ENCODE measurements at regions not wholly inside any gene's neighbourhood (a gene's known extent, or its start where the extent isn't known, plus 50 kb on each side); places are given as distances from the start of the nearest gene placed in this dataset.

DNA sequence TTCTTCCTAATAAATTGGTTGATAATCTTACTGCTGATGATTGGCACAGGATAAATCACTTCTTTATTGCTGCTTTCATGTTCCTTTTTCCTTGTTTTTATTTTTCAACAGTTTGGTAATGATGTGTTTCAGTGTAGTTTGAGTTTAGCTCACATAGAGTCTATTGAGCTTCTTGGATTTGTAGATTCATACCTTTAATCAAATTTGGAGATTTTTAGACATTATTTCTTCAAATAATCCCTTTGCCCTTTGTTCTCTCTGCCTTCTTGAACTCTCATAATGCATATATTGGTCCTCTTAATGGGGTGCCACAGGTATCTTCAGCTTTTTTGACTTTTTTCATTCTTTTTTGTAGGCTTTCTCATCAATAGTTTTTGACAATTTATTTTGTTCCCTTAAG lies 275.3 kb downstream of the TLE4 start:
- Histone ChIP-seq H3K14ac (ENCODE audit: insufficient read depth, low read length) (no peak overlapping the region), H3T11ph (ENCODE audit: low read length) (no peak overlapping the region), H3K27me3 (ENCODE audit: insufficient read depth, low read length) (no peaks in the 10 kb centered on the region), H3K56ac (ENCODE audit: insufficient read length, low read depth, low read length) (no peak overlapping the region), H3K23ac (ENCODE audit: insufficient read length, low read depth, low read length) (no peak overlapping the region), H2BK20ac (ENCODE audit: low read depth, low read length, poor library complexity, severe bottlenecking) (no peak overlapping the region), H2BK5ac (ENCODE audit: insufficient read length, low read length) (no peak overlapping the region), H3K23me2 (ENCODE audit: insufficient read length, low read depth, low read length, poor library complexity, severe bottlenecking) (no peaks in the 10 kb centered on the region), H3K18ac (ENCODE audit: insufficient read length, low read depth, low read length) (no peak overlapping the region), H2BK15ac (ENCODE audit: low read depth, low read length) (no peak overlapping the region), H2AFZ (ENCODE audit: low read length) (no peak overlapping the region), H3K79me1 (ENCODE audit: insufficient read depth, low read depth, low read length, poor library complexity, severe bottlenecking) (no peaks in the 10 kb centered on the region), H2BK120ac (ENCODE audit: low read depth, low read length, poor library complexity, severe bottlenecking) (no peak overlapping the region), H3K4ac (ENCODE audit: low read depth, low read length) (no peak overlapping the region), H3K79me2 (ENCODE audit: insufficient read depth, low read length) (no peaks in the 10 kb centered on the region), H2AK5ac (ENCODE audit: insufficient read length, low read length) (no peak overlapping the region), H3K4me1 (ENCODE audit: insufficient read depth, low read length) (no peaks in the 10 kb centered on the region), H2BK12ac (ENCODE audit: insufficient read length, low read depth, low read length) (no peak overlapping the region), H4K8ac (replicated peaks; ENCODE audit: insufficient read length, low read depth, low read length) (no peak overlapping the region), H3K9me3 (ENCODE audit: control insufficient read depth, low read depth, low read length) (no peaks in the 10 kb centered on the region), H3K27ac (ENCODE audit: insufficient read length, low read depth, low read length) (no peak overlapping the region), H4K5ac (ENCODE audit: insufficient read length, low read depth, low read length) (no peak overlapping the region), H3K9ac (ENCODE audit: extremely low read depth, insufficient read length, low read length) (no peak overlapping the region), H3K4me2 (ENCODE audit: insufficient read depth, insufficient read length, low read length) (no peak overlapping the region), H4K20me1 (ENCODE audit: control insufficient read depth, insufficient read depth, insufficient read length) (no peaks in the 10 kb centered on the region), H4K91ac (ENCODE audit: insufficient read length, low read depth, low read length) (no peak overlapping the region)
- Mint-ChIP-seq H3K27ac (no peak overlapping the region), H3K27me3 (ENCODE audit: low read depth) (no peaks in the 10 kb centered on the region; the same call in 1 of the 2 replicates), H3K4me1 (peaks cover 8 to 14% of the 10 kb centered on the region in 2 experiments), H3K36me3 (ENCODE audit: insufficient read depth in 1 of 3, low read depth in 3 of 3) (peaks cover 5 to 16% (median 9%) of the 10 kb centered on the region in 3 experiments; a peak in 6 of 7 replicates), H3K9me3 (peaks cover 10 to 21% of the 10 kb centered on the region in 2 experiments), H3K4me3 (no peak overlapping the region)
- TF ChIP-seq, protein P1, sequence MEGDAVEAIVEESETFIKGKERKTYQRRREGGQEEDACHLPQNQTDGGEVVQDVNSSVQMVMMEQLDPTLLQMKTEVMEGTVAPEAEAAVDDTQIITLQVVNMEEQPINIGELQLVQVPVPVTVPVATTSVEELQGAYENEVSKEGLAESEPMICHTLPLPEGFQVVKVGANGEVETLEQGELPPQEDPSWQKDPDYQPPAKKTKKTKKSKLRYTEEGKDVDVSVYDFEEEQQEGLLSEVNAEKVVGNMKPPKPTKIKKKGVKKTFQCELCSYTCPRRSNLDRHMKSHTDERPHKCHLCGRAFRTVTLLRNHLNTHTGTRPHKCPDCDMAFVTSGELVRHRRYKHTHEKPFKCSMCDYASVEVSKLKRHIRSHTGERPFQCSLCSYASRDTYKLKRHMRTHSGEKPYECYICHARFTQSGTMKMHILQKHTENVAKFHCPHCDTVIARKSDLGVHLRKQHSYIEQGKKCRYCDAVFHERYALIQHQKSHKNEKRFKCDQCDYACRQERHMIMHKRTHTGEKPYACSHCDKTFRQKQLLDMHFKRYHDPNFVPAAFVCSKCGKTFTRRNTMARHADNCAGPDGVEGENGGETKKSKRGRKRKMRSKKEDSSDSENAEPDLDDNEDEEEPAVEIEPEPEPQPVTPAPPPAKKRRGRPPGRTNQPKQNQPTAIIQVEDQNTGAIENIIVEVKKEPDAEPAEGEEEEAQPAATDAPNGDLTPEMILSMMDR (conservative IDR thresholded peaks at IDR 0.05): no peak
- no peak for DNase-seq

Measured in H9 (cell line).